ENCODE measurements at regions not wholly inside any gene's neighbourhood (a gene's known extent, or its start where the extent isn't known, plus 50 kb on each side); places are given as distances from the start of the nearest gene placed in this dataset.
"Not testable (repeated sequence)": the region's sequence is repeated elsewhere in the genome, so short reads cannot be mapped to it uniquely, and the experiment has no call there.

GRCh38 chr7:81256991-81257390 is 338.1 kb upstream of the SEMA3C start:
- Histone ChIP-seq H3K27ac (ENCODE audit: low read length in 2 of 2) (no peak overlapping the region), H3K4me1 (ENCODE audit: control insufficient read depth in 2 of 2, insufficient read depth in 2 of 2, low read length in 2 of 2) (no peaks in the 10 kb centered on the region), H2AFZ (ENCODE audit: insufficient read depth, low read depth, low read length, poor library complexity, severe bottlenecking) (no peak overlapping the region), H3K36me3 (replicated peaks in 1 of 2; ENCODE audit: control extremely low read depth in 1 of 2, control insufficient read depth in 1 of 2, extremely low read depth in 1 of 2, insufficient read depth in 2 of 2, low read length in 1 of 2) (no peaks in the 10 kb centered on the region), H3K79me2 (ENCODE audit: control insufficient read depth, insufficient read depth, low read length) (no peaks in the 10 kb centered on the region), H3K4me2 (replicated peaks; ENCODE audit: low read depth, low read length, poor library complexity, severe bottlenecking) (no peak overlapping the region), H4K20me1 (ENCODE audit: control insufficient read depth, insufficient read depth, low read length, poor library complexity, severe bottlenecking) (no peaks in the 10 kb centered on the region), H3K27me3 (replicated peaks in 1 of 4; ENCODE audit: control extremely low read depth in 1 of 4, control insufficient read depth in 3 of 4, insufficient read depth in 4 of 4, low read length in 3 of 4) (no peaks in the 10 kb centered on the region), H3K4me3 (ENCODE audit: control extremely low read depth in 1 of 5, extremely low read depth in 1 of 5, insufficient read depth in 1 of 5, low read depth in 2 of 5, low read length in 4 of 5) (no peak overlapping the region), H3K9ac (ENCODE audit: low read length) (no peak overlapping the region), H3K9me3 (ENCODE audit: control extremely low read depth in 1 of 3, control insufficient read depth in 2 of 3, insufficient read depth in 1 of 3, low read length in 2 of 3) (no peaks in the 10 kb centered on the region)
- WGBS (ENCODE audit: insufficient coverage): 77% methylated on average over 2 of the region's 7 CpGs
- no peak for DNase-seq
- intact Hi-C loops (cut with micrococcal nuclease): no loop called here
- peaks cover 10% of the 10 kb centered on the region for H3K9me3 Mint-ChIP-seq (ENCODE audit: insufficient read depth)
- no peak for TF ChIP-seq CTCF (IDR thresholded peaks at IDR 0.05)
- TF ChIP-seq EZH2 (IDR thresholded peaks at IDR 0.05; ENCODE audit: borderline replicate concordance, insufficient read depth, low read depth, low read length, poor library complexity, severe bottlenecking): no peak
- H3K27me3 Mint-ChIP-seq: no peaks in the 10 kb centered on the region
- ATAC-seq (ENCODE audit: low read depth): no peak
- CTCF ChIA-PET: no interaction called here
- no peaks in the 10 kb centered on the region for H3K4me1 Mint-ChIP-seq
- POLR2A ChIA-PET: no interaction called here
- no peak overlapping the region for H3K27ac Mint-ChIP-seq
- H3K4me3 Mint-ChIP-seq: no peak overlapping the region

GRCh38 chr7:81248420-81248819 is 329.6 kb upstream of the SEMA3C start:
- Mint-ChIP-seq H3K27me3 (no peaks in the 10 kb centered on the region), H3K4me1 (no peaks in the 10 kb centered on the region), H3K4me3 (no peak overlapping the region), H3K9me3 (ENCODE audit: insufficient read depth) (peaks cover 7% of the 10 kb centered on the region), H3K27ac (no peak overlapping the region)
- Histone ChIP-seq H3K9me3 (ENCODE audit: control extremely low read depth in 1 of 3, control insufficient read depth in 2 of 3, insufficient read depth in 1 of 3, low read length in 2 of 3) (peaks cover 0 to 3% (median 0%) of the 10 kb centered on the region in 3 donors), H3K27ac (ENCODE audit: low read length in 2 of 2) (no peak overlapping the region), H3K4me1 (ENCODE audit: control insufficient read depth in 2 of 2, insufficient read depth in 2 of 2, low read length in 2 of 2) (no peaks in the 10 kb centered on the region), H2AFZ (ENCODE audit: insufficient read depth, low read depth, low read length, poor library complexity, severe bottlenecking) (no peak overlapping the region), H3K79me2 (ENCODE audit: control insufficient read depth, insufficient read depth, low read length) (no peaks in the 10 kb centered on the region), H3K9ac (ENCODE audit: low read length) (no peak overlapping the region), H3K4me3 (ENCODE audit: control extremely low read depth in 1 of 5, extremely low read depth in 1 of 5, insufficient read depth in 1 of 5, low read depth in 2 of 5, low read length in 4 of 5) (no peak overlapping the region), H3K36me3 (replicated peaks in 1 of 2; ENCODE audit: control extremely low read depth in 1 of 2, control insufficient read depth in 1 of 2, extremely low read depth in 1 of 2, insufficient read depth in 2 of 2, low read length in 1 of 2) (no peaks in the 10 kb centered on the region), H3K27me3 (replicated peaks in 1 of 4; ENCODE audit: control extremely low read depth in 1 of 4, control insufficient read depth in 3 of 4, insufficient read depth in 4 of 4, low read length in 3 of 4) (no peaks in the 10 kb centered on the region), H3K4me2 (replicated peaks; ENCODE audit: low read depth, low read length, poor library complexity, severe bottlenecking) (no peak overlapping the region), H4K20me1 (ENCODE audit: control insufficient read depth, insufficient read depth, low read length, poor library complexity, severe bottlenecking) (no peaks in the 10 kb centered on the region)
- ATAC-seq (ENCODE audit: low read depth) (no peak), DNase-seq (no peak)
- TF ChIP-seq EZH2 (IDR thresholded peaks at IDR 0.05; ENCODE audit: borderline replicate concordance, insufficient read depth, low read depth, low read length, poor library complexity, severe bottlenecking) (no peak), CTCF (IDR thresholded peaks at IDR 0.05) (no peak)
- ChIA-PET POLR2A (no interaction called here), CTCF (no interaction called here)
- WGBS (ENCODE audit: insufficient coverage): no CpG with 5 or more reads among the region's 3 CpGs
- intact Hi-C loops (cut with micrococcal nuclease): no loop called here

- ATAC-seq (ENCODE audit: low read depth); H3K27ac ChIP-seq (ENCODE audit: low read length in 2 of 2); H3K4me2 ChIP-seq (replicated peaks; ENCODE audit: low read depth, low read length, poor library complexity, severe bottlenecking); H3K4me3 Mint-ChIP-seq; H4K20me1 ChIP-seq (ENCODE audit: control insufficient read depth, insufficient read depth, low read length, poor library complexity, severe bottlenecking); H3K27me3 ChIP-seq (replicated peaks in 1 of 4; ENCODE audit: control extremely low read depth in 1 of 4, control insufficient read depth in 3 of 4, insufficient read depth in 4 of 4, low read length in 3 of 4); POLR2A ChIA-PET; intact Hi-C loops (cut with micrococcal nuclease); H2AFZ ChIP-seq (ENCODE audit: insufficient read depth, low read depth, low read length, poor library complexity, severe bottlenecking); H3K79me2 ChIP-seq (ENCODE audit: control insufficient read depth, insufficient read depth, low read length); H3K4me1 Mint-ChIP-seq; CTCF ChIA-PET; H3K4me1 ChIP-seq (ENCODE audit: control insufficient read depth in 2 of 2, insufficient read depth in 2 of 2, low read length in 2 of 2); H3K9me3 ChIP-seq (ENCODE audit: control extremely low read depth in 1 of 3, control insufficient read depth in 2 of 3, insufficient read depth in 1 of 3, low read length in 2 of 3); H3K4me3 ChIP-seq (ENCODE audit: control extremely low read depth in 1 of 5, extremely low read depth in 1 of 5, insufficient read depth in 1 of 5, low read depth in 2 of 5, low read length in 4 of 5); H3K9me3 Mint-ChIP-seq (ENCODE audit: insufficient read depth); H3K27me3 Mint-ChIP-seq; H3K27ac Mint-ChIP-seq; H3K36me3 ChIP-seq (replicated peaks in 1 of 2; ENCODE audit: control extremely low read depth in 1 of 2, control insufficient read depth in 1 of 2, extremely low read depth in 1 of 2, insufficient read depth in 2 of 2, low read length in 1 of 2); H3K9ac ChIP-seq (ENCODE audit: low read length); DNase-seq: not testable (repeated sequence)
- no CpG with 5 or more reads among the region's 1 CpG for WGBS (ENCODE audit: insufficient coverage)
These were observed 328.5 kb upstream of the SEMA3C start for GRCh38 chr7:81247364-81247763.

Data from B cell (primary cell).